GM12878 (cell line): ENCODE measurements at regions not wholly inside any gene's neighbourhood (a gene's known extent, or its start where the extent isn't known, plus 50 kb on each side); places are given as distances from the start of the nearest gene placed in this dataset.

ENCODE experiments used
- ATAC-seq: fragments of 200-7000 bp; cut with Tn5 transposase; 3 replicates; pipeline ENCODE4 v1.9.1; 2020; ENCODE audit warnings: mild to moderate bottlenecking, moderate library complexity
- BruUV-seq: library from RNA; stranded (reverse); fragments of 400-500 nt; replicated peaks from 2 replicates; lab custom pipeline; 2021; lab: Mats Ljungman, UMichigan
- CTCF ChIA-PET: fragments of 300-600 bp; sonication (Branson Sonifier 250); formaldehyde crosslinking; extraction: SDS; loops from one replicate; lab custom pipeline; 2021; ENCODE audit warnings: inconsistent platforms; lab: Yijun Ruan, JAX
- POLR2A ChIA-PET: fragments of 350-600 bp; formaldehyde crosslinking; extraction: SDS; loops from one replicate; lab custom pipeline; 2021; ENCODE audit warnings: inconsistent platforms; lab: Charles Lee
- RAD21 ChIA-PET: fragments of 300-600 bp; sonication (Branson Sonifier 250); formaldehyde crosslinking; loops from one replicate; lab custom pipeline; 2023; ENCODE audit warnings: antibody characterized with exemption; ENCODE audit not compliant: unreplicated experiment; lab: Charles Lee
- SMC1A ChIA-PET: fragments of 300-600 bp; sonication (Branson Sonifier 250); formaldehyde crosslinking; loops from one replicate; lab custom pipeline; 2023; ENCODE audit not compliant: unreplicated experiment, uncharacterized antibody; lab: Charles Lee
- DNase-seq: peaks from one replicate; pipeline ENCODE4 v3.0.0-alpha.2; 2011; ENCODE audit warnings: low read depth, low spot score
- FAIRE-seq: peaks from 3 replicates; lab custom pipeline; 2011; peaks lifted over from hg19 to GRCh38; lab: Jason Lieb, UNC
- H2AFZ ChIP-seq: 2 replicates; pipeline ENCODE4 v1.6.0; 2011; ENCODE audit warnings: low read depth, low read length, control low read depth; ENCODE audit not compliant: control insufficient read depth
- H3K27ac ChIP-seq: 2 replicates; pipeline ENCODE4 v1.5.1; 2011; ENCODE audit warnings: control low read depth; ENCODE audit not compliant: control insufficient read depth, insufficient read depth
- H3K27me3 ChIP-seq, 2 experiments: replicated peaks in 1 of 2; 2 replicates each; pipeline versions ENCODE4 v1.6.0 to v1.6.1; 2011; ENCODE audit warnings: low read length in 1 of 2; ENCODE audit not compliant: control insufficient read depth in 2 of 2, insufficient read depth in 2 of 2
- H3K36me3 ChIP-seq, 2 experiments: 2 replicates each; pipeline ENCODE4 v1.5.1; 2011; ENCODE audit warnings: low read length in 1 of 2; ENCODE audit not compliant: control insufficient read depth in 2 of 2, insufficient read depth in 2 of 2
- H3K4me1 ChIP-seq: 2 replicates; pipeline ENCODE4 v1.6.1; 2011; ENCODE audit warnings: mild to moderate bottlenecking, low read length, moderate library complexity, mixed read lengths; ENCODE audit not compliant: control insufficient read depth, insufficient read depth
- H3K4me2 ChIP-seq: 2 replicates; pipeline ENCODE4 v1.6.0; 2011; ENCODE audit warnings: control low read depth; ENCODE audit not compliant: control insufficient read depth, insufficient read depth
- H3K4me3 ChIP-seq: fragments of 200-600 bp; sonication (generic); 2 replicates; pipeline ENCODE4 v1.5.1; 2016
- H3K79me2 ChIP-seq: 2 replicates; pipeline ENCODE4 v1.6.0; 2011; ENCODE audit warnings: low read length; ENCODE audit not compliant: control insufficient read depth, insufficient read depth
- H3K9ac ChIP-seq: 2 replicates; pipeline ENCODE4 v1.8.0; 2011; ENCODE audit warnings: low read length, control low read depth, mixed read lengths; ENCODE audit not compliant: control insufficient read depth, insufficient read depth
- H3K9me3 ChIP-seq: replicated peaks from 3 replicates; pipeline ENCODE4 v1.5.1; 2011; ENCODE audit warnings: mild to moderate bottlenecking, low read length; ENCODE audit not compliant: control insufficient read depth, insufficient read depth
- H4K20me1 ChIP-seq: 2 replicates; pipeline ENCODE4 v1.6.0; 2011; ENCODE audit not compliant: control insufficient read depth, insufficient read depth
- ATF7 ChIP-seq: fragments of 450-650 bp; IDR thresholded peaks from 2 replicates; pipeline ENCODE4 v1.6.1; 2016; ENCODE audit warnings: low read depth, mild to moderate bottlenecking
- CBFB ChIP-seq: IDR thresholded peaks from 2 replicates; pipeline ENCODE4 v1.6.1; 2016; ENCODE audit warnings: antibody characterized with exemption, low read depth
- CBX3 ChIP-seq: fragments of 200-600 bp; sonication (generic); IDR thresholded peaks from 2 replicates; pipeline ENCODE4 v1.6.1; 2016; ENCODE audit warnings: low read depth, borderline replicate concordance
- CREB1 ChIP-seq: IDR thresholded peaks from 2 replicates; pipeline ENCODE4 v1.6.1; 2012; ENCODE audit warnings: low read depth, mild to moderate bottlenecking, inconsistent platforms
- ESRRA ChIP-seq: IDR thresholded peaks from 2 replicates; pipeline ENCODE4 v1.6.1; 2012; ENCODE audit warnings: mild to moderate bottlenecking, low read length, improper control_type of control experiment
- HDAC2 ChIP-seq: fragments of 200-600 bp; sonication (generic); IDR thresholded peaks from 2 replicates; pipeline ENCODE4 v1.6.1; 2017
- HDAC6 ChIP-seq: fragments of 200-600 bp; sonication (generic); IDR thresholded peaks from one replicate; pipeline ENCODE4 v1.8.0; 2017; ENCODE audit warnings: antibody characterized with exemption; ENCODE audit not compliant: unreplicated experiment
- KDM1A ChIP-seq: fragments of 200-600 bp; sonication (generic); IDR thresholded peaks from 2 replicates; pipeline ENCODE4 v1.6.1; 2016; ENCODE audit warnings: borderline replicate concordance
- NFXL1 ChIP-seq: fragments of 450-650 bp; IDR thresholded peaks from 2 replicates; pipeline ENCODE4 v1.6.1; 2017; ENCODE audit warnings: antibody characterized with exemption, mild to moderate bottlenecking, borderline replicate concordance
- PML ChIP-seq: IDR thresholded peaks from 2 replicates; pipeline ENCODE4 v1.6.1; 2012; ENCODE audit warnings: low read length, inconsistent platforms
- POLR2A ChIP-seq: IDR thresholded peaks from 2 replicates; pipeline ENCODE4 v1.6.1; 2011; ENCODE audit warnings: low read depth, mild to moderate bottlenecking, low read length
- RAD21 ChIP-seq: IDR thresholded peaks from 2 replicates; pipeline ENCODE4 v1.6.1; 2011; ENCODE audit warnings: mild to moderate bottlenecking, low read depth, low read length, moderate library complexity; ENCODE audit not compliant: insufficient read depth
- RCOR1 ChIP-seq: conservative IDR thresholded peaks from 2 replicates; pipeline ENCODE4 v1.6.1; 2012; ENCODE audit warnings: low read depth, low read length, improper control_type of control experiment
- SKIL ChIP-seq: fragments of 450-650 bp; IDR thresholded peaks from 2 replicates; pipeline ENCODE4 v1.6.1; 2017; ENCODE audit warnings: mild to moderate bottlenecking, low read depth, inconsistent platforms; ENCODE audit not compliant: poor library complexity, severe bottlenecking
- SREBF2 ChIP-seq: IDR thresholded peaks from 2 replicates; pipeline ENCODE4 v1.6.1; 2012; ENCODE audit warnings: mild to moderate bottlenecking, low read length
- TBL1XR1 ChIP-seq: IDR thresholded peaks from 2 replicates; pipeline ENCODE4 v1.6.1; 2012; ENCODE audit warnings: low read depth, low read length, improper control_type of control experiment
- TCF3 ChIP-seq: IDR thresholded peaks from 2 replicates; pipeline ENCODE4 v1.6.1; 2012; ENCODE audit warnings: low read depth, mild to moderate bottlenecking, low read length, borderline replicate concordance; ENCODE audit not compliant: insufficient read depth
- TCF7 ChIP-seq: IDR thresholded peaks from 2 replicates; pipeline ENCODE4 v1.6.1; 2014; ENCODE audit warnings: antibody characterized with exemption, borderline replicate concordance
- YBX1 ChIP-seq: fragments of 450-650 bp; IDR thresholded peaks from 2 replicates; pipeline ENCODE4 v1.6.1; 2016; ENCODE audit warnings: antibody characterized with exemption
- ZNF384 ChIP-seq: IDR thresholded peaks from 2 replicates; pipeline ENCODE4 v1.6.1; 2012; ENCODE audit warnings: low read depth, mild to moderate bottlenecking, low read length, improper control_type of control experiment, borderline replicate concordance
- ZNF622 ChIP-seq: fragments of 450-650 bp; IDR thresholded peaks from 2 replicates; pipeline ENCODE4 v1.6.1; 2017; ENCODE audit warnings: mild to moderate bottlenecking, inconsistent platforms
- WGBS: methylation state at CpG from one replicate; pipeline ENCODE4 v1.1.6; 2016; ENCODE audit warnings: low lambda C conversion rate; ENCODE audit not compliant: insufficient replicate concordance, insufficient coverage; ENCODE audit errors: missing lambda C conversion rate; 5-methylcytosine and 5-hydroxymethylcytosine counted together
- in situ Hi-C: fragments of 300-500 bp; cut with MboI; formaldehyde crosslinking; loops from 9 replicates; pipeline ENCODE4 v1.14.3; 2018; ENCODE audit warnings: mixed read lengths
- intact Hi-C: fragments of 100-400 bp; cut with micrococcal nuclease; formaldehyde crosslinking; loops from one replicate; pipeline ENCODE4 v1.14.2; 2022; ENCODE audit not compliant: unreplicated experiment

GRCh38 chr2:150939087-150939486, 322.6 kb downstream of the RBM43 start:
- BruUV-seq, result no TSS peak
- ChIA-PET SMC1A (interaction anchor here (0.9 kb wide), 1 partner anchor 13 kb away, joined by 3 read pairs; no protein-coding TSS in a partner anchor), POLR2A (no interaction called here), CTCF (no interaction called here), RAD21 (no interaction called here)
- H2AFZ ChIP-seq, result no peak overlapping the region
- TF ChIP-seq KDM1A (no peak), HDAC2 (no peak), ZNF384 (no peak), PML (no peak)
- H4K20me1 ChIP-seq, result no peaks in the 10 kb centered on the region
- WGBS, result 7% methylated on average over 3 of the region's 3 CpGs
- no peaks in the 10 kb centered on the region for H3K4me1 ChIP-seq
- in situ Hi-C loops (no loop called here), intact Hi-C loops (no loop called here)
- H3K36me3 ChIP-seq, result no peaks in the 10 kb centered on the region
- H3K27me3 ChIP-seq, result no peaks in the 10 kb centered on the region
- H3K9ac ChIP-seq, result no peak overlapping the region
- DNase-seq (no peak), ATAC-seq (no peak), FAIRE-seq (no peak)
- no peak overlapping the region for H3K4me2 ChIP-seq
- no peaks in the 10 kb centered on the region for H3K9me3 ChIP-seq
- no peaks in the 10 kb centered on the region for H3K79me2 ChIP-seq
- no peak overlapping the region for H3K4me3 ChIP-seq
- H3K27ac ChIP-seq, result no peak overlapping the region

GRCh38 chr2:150938527-150938926, 323.1 kb downstream of the RBM43 start:
- ATAC-seq, result no peak
- DNase-seq, result no peak
- Histone ChIP-seq H3K9ac (no peak overlapping the region), H3K79me2 (no peaks in the 10 kb centered on the region), H3K36me3 (no peaks in the 10 kb centered on the region), H3K9me3 (no peaks in the 10 kb centered on the region), H3K4me1 (no peaks in the 10 kb centered on the region), H3K27ac (no peak overlapping the region), H3K4me2 (no peak overlapping the region), H3K4me3 (no peak overlapping the region), H4K20me1 (no peaks in the 10 kb centered on the region), H2AFZ (no peak overlapping the region), H3K27me3 (no peaks in the 10 kb centered on the region)
- ChIA-PET RAD21 (no interaction called here), SMC1A (interaction anchor here (0.9 kb wide), 1 partner anchor 12 kb away, joined by 3 read pairs; no protein-coding TSS in a partner anchor), CTCF (no interaction called here), POLR2A (no interaction called here)
- no TSS peak for BruUV-seq
- no peak for FAIRE-seq
- in situ Hi-C loops, result no loop called here
- no peak for TF ChIP-seq ATF7
- TF ChIP-seq TCF7, result no peak
- no peak for TF ChIP-seq ESRRA
- TF ChIP-seq HDAC6, result no peak
- no peak for TF ChIP-seq YBX1
- TF ChIP-seq SREBF2, result no peak
- no peak for TF ChIP-seq SKIL
- no peak for TF ChIP-seq NFXL1
- TF ChIP-seq ZNF622, result no peak
- no peak for TF ChIP-seq RCOR1
- TF ChIP-seq CBX3, result no peak
- TF ChIP-seq TBL1XR1, result no peak
- no peak for TF ChIP-seq CBFB
- no peak for TF ChIP-seq CREB1
- TF ChIP-seq RAD21, result no peak
- no peak for TF ChIP-seq TCF3
- TF ChIP-seq POLR2A, result no peak
- intact Hi-C loops, result no loop called here
- 46% methylated on average over 4 of the region's 4 CpGs for WGBS
